ENCODE measurements at regions not wholly inside any gene's neighbourhood (a gene's known extent, or its start where the extent isn't known, plus 50 kb on each side); places are given as distances from the start of the nearest gene placed in this dataset.

- TF ChIP-seq TAF1 (IDR thresholded peaks at IDR 0.05; ENCODE audit: low read depth), result no peak
- TF ChIP-seq FOXM1 (IDR thresholded peaks at IDR 0.05; ENCODE audit: borderline replicate concordance, low read depth), result no peak
- no peak for TF ChIP-seq TCF12 (IDR thresholded peaks at IDR 0.05; ENCODE audit: low read depth)
- TF ChIP-seq, protein P1, sequence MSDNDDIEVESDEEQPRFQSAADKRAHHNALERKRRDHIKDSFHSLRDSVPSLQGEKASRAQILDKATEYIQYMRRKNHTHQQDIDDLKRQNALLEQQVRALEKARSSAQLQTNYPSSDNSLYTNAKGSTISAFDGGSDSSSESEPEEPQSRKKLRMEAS (IDR thresholded peaks at IDR 0.05), result no peak
- no peak for TF ChIP-seq CREB1 (IDR thresholded peaks at IDR 0.05; ENCODE audit: low read depth)
- TF ChIP-seq CEBPB (IDR thresholded peaks at IDR 0.05), result no peak
- TF ChIP-seq EP300 (IDR thresholded peaks at IDR 0.05; ENCODE audit: borderline replicate concordance), result no peak
- TF ChIP-seq, protein P2, sequence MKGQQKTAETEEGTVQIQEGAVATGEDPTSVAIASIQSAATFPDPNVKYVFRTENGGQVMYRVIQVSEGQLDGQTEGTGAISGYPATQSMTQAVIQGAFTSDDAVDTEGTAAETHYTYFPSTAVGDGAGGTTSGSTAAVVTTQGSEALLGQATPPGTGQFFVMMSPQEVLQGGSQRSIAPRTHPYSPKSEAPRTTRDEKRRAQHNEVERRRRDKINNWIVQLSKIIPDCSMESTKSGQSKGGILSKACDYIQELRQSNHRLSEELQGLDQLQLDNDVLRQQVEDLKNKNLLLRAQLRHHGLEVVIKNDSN (IDR thresholded peaks at IDR 0.05), result no peak
- TF ChIP-seq EGR1 (IDR thresholded peaks at IDR 0.05), result no peak
- TF ChIP-seq RAD21 (IDR thresholded peaks at IDR 0.05; ENCODE audit: low read depth), result no peak
- no peak for TF ChIP-seq TEAD4 (IDR thresholded peaks at IDR 0.05)
- no peak for TF ChIP-seq YY1 (IDR thresholded peaks at IDR 0.05; ENCODE audit: low read depth)
- no peak for TF ChIP-seq REST (IDR thresholded peaks at IDR 0.05; ENCODE audit: low read depth)
- no peak for TF ChIP-seq NFIC (IDR thresholded peaks at IDR 0.05)
These were observed 200.3 kb downstream of the ICE1 start for GRCh38 chr5:5622806-5623205.

DNA sequence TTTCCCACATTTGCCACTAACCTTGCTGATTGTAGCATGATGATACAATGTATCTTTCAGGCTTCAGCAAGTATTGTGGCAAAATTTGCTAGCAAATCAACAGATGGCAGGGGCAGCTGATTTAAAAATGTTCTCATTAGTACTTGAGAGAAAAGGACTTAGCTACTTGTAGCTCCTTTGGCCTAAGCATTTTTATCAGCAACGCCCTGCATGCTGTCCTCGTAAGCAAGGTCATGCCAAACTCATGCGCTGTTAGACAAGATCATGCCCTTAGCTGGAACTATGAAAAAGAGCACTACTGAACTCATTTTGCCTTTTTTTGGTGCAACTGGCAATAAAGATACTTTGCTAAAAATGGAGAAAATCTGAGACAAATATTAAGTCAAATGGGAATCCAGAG lies 197.1 kb downstream of the ICE1 start:
- no peak for TF ChIP-seq TCF12 (IDR thresholded peaks at IDR 0.05; ENCODE audit: low read depth)
- no peak for TF ChIP-seq YY1 (IDR thresholded peaks at IDR 0.05; ENCODE audit: low read depth)
- no peak for TF ChIP-seq ZBTB7A (IDR thresholded peaks at IDR 0.05; ENCODE audit: low read depth)

- TF ChIP-seq CEBPB (IDR thresholded peaks at IDR 0.05) (no peak), ZBTB7A (IDR thresholded peaks at IDR 0.05; ENCODE audit: low read depth) (no peak), TAF1 (IDR thresholded peaks at IDR 0.05; ENCODE audit: low read depth) (no peak), CREB1 (IDR thresholded peaks at IDR 0.05; ENCODE audit: low read depth) (no peak), EP300 (IDR thresholded peaks at IDR 0.05; ENCODE audit: borderline replicate concordance) (no peak), TCF12 (IDR thresholded peaks at IDR 0.05; ENCODE audit: low read depth) (no peak), TEAD4 (IDR thresholded peaks at IDR 0.05) (no peak), FOXM1 (IDR thresholded peaks at IDR 0.05; ENCODE audit: borderline replicate concordance, low read depth) (no peak), YY1 (IDR thresholded peaks at IDR 0.05; ENCODE audit: low read depth) (no peak), REST (IDR thresholded peaks at IDR 0.05; ENCODE audit: low read depth) (no peak), EGR1 (IDR thresholded peaks at IDR 0.05) (no peak), RAD21 (IDR thresholded peaks at IDR 0.05; ENCODE audit: low read depth) (no peak), NFIC (IDR thresholded peaks at IDR 0.05) (no peak)
- TF ChIP-seq, protein P2 (IDR thresholded peaks at IDR 0.05), result no peak
- TF ChIP-seq, protein P1 (IDR thresholded peaks at IDR 0.05), result no peak
These were observed 194.5 kb downstream of the ICE1 start for GRCh38 chr5:5617024-5617423.

DNA sequence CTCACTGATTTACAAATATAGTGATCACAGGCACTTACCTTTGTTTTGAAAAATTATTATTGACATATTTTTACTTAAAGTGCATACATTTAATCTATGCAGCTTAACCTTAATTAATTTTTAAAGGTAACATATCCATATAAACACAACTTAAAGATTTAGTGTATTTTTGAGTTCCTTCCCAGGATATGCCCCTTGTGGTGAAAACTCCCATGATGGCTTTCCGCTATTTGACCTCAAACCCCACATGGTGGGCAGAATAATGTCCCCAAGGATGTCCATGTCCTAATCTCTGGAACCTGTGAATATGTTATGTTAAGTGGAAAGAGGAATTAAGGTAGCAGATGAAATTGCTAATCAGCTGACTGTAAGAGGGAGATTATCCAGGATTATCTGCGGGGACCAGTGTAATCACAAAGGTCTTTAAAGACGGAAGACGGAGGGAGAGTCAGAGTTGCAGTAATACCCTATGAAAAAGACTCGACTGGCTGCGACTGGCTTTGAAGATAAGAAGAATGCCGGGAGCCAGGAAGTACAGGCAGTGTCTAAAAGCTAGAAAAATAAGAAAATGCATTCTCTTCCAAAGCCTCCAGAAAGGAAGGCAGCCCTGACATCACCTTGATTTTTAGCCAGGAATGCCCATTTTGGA lies 193.9 kb downstream of the ICE1 start:
- TF ChIP-seq EP300 (IDR thresholded peaks at IDR 0.05; ENCODE audit: borderline replicate concordance) (no peak), YY1 (IDR thresholded peaks at IDR 0.05; ENCODE audit: low read depth) (no peak), TAF1 (IDR thresholded peaks at IDR 0.05; ENCODE audit: low read depth) (no peak), TEAD4 (IDR thresholded peaks at IDR 0.05) (no peak)
- TF ChIP-seq, protein P1 (IDR thresholded peaks at IDR 0.05), result no peak

DNA sequence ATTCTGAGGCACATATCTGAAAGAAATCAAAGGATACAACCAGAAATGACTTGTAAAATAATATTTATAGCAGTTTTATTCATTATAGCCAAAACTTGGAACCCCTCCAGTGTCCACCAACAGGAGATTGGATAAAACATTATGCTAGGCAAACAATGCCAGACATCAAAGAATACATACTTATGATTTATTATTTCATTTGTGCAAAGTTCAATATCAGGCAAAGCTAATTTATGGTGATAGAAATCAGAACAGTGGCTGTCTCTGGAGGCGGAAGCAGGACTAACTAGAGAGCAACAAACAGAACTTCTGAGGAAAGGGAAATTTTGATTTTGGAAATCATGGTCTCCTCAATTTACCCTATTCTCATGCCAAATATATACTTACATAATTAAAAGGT lies 193.1 kb downstream of the ICE1 start:
- TF ChIP-seq NFIC (IDR thresholded peaks at IDR 0.05) (no peak), YY1 (IDR thresholded peaks at IDR 0.05; ENCODE audit: low read depth) (no peak), EP300 (IDR thresholded peaks at IDR 0.05; ENCODE audit: borderline replicate concordance) (no peak), CREB1 (IDR thresholded peaks at IDR 0.05; ENCODE audit: low read depth) (no peak), TCF12 (IDR thresholded peaks at IDR 0.05; ENCODE audit: low read depth) (no peak), CEBPB (IDR thresholded peaks at IDR 0.05) (no peak), ZBTB7A (IDR thresholded peaks at IDR 0.05; ENCODE audit: low read depth) (no peak), TEAD4 (IDR thresholded peaks at IDR 0.05) (no peak)
- TF ChIP-seq, protein P1 (IDR thresholded peaks at IDR 0.05), result no peak
